Stomach (tissue), 4 donors: ENCODE measurements at regions not wholly inside any gene's neighbourhood (a gene's known extent, or its start where the extent isn't known, plus 50 kb on each side); places are given as distances from the start of the nearest gene placed in this dataset.

ENCODE experiments used
- CTCF ChIP-seq, 7 experiments: fragments of 450-650 bp in 4 of 7; fragments of 200-600 bp in 3 of 7; sonication (generic) in 3 of 7; IDR thresholded peaks; one replicate each; pipeline ENCODE4 v1.5.1; 2016 to 2019; ENCODE audit warnings: antibody characterized with exemption in 7 of 7, control low read depth in 2 of 7, mild to moderate bottlenecking in 1 of 7
- POLR2A ChIP-seq, 4 donors: fragments of 450-650 bp; IDR thresholded peaks; one replicate each; pipeline ENCODE4 v1.6.1; 2016; ENCODE audit warnings: antibody characterized with exemption in 4 of 4, control low read depth in 2 of 4, mild to moderate bottlenecking in 1 of 4, moderate library complexity in 1 of 4

- TF ChIP-seq CTCF (IDR thresholded peaks at IDR 0.05) = no peak
- no peak for TF ChIP-seq POLR2A (IDR thresholded peaks at IDR 0.05)
These were observed 56.1 kb upstream of the MAP1LC3B2 start for GRCh38 chr12:116502989-116503496.
